NOMO-1 (cell line): ENCODE measurements at regions not wholly inside any gene's neighbourhood (a gene's known extent, or its start where the extent isn't known, plus 50 kb on each side); places are given as distances from the start of the nearest gene placed in this dataset.

Experiments
- DNase-seq, 2 experiments: peaks; one replicate each; lab custom pipeline; 2025; ENCODE audit not compliant: unreplicated experiment in 2 of 2; lab: John Stamatoyannopoulos, UW

GRCh38 chr4:144202081-144202480, 61.6 kb upstream of the GYPA start:
- DNase-seq, result no peak

GRCh38 chr4:144203155-144203554, 62.6 kb upstream of the GYPA start:
- no peak for DNase-seq

- no peak for DNase-seq
These were observed 63.9 kb upstream of the GYPA start for GRCh38 chr4:144204431-144204830.

- DNase-seq, result no peak
These were observed 66.2 kb upstream of the GYPA start for GRCh38 chr4:144206711-144207110.

- peak in 1 of 2 experiments; percentile 48 for DNase-seq
These were observed 67.6 kb upstream of the GYPA start for GRCh38 chr4:144208074-144208473.

- no peak for DNase-seq
These were observed 69.0 kb upstream of the GYPA start for GRCh38 chr4:144209491-144209890.

GRCh38 chr4:144213371-144213770, 72.9 kb upstream of the GYPA start:
- peak in 1 of 2 experiments; percentile 51 for DNase-seq

GRCh38 chr4:144223149-144223548, 82.6 kb upstream of the GYPA start:
- no peak for DNase-seq

GRCh38 chr4:144223661-144224060, 83.1 kb upstream of the GYPA start:
- DNase-seq, result no peak

- no peak for DNase-seq
These were observed 118.8 kb upstream of the GYPA start for GRCh38 chr4:144259285-144259684.

GRCh38 chr4:144267084-144267483, 126.6 kb upstream of the GYPA start:
- DNase-seq, result no peak

- no peak for DNase-seq
These were observed 140.2 kb upstream of the GYPA start for GRCh38 chr4:144280688-144281087.

- DNase-seq, result no peak
These were observed 143.0 kb upstream of the GYPA start for GRCh38 chr4:144283526-144283925.

GRCh38 chr4:144284026-144284425, 143.5 kb upstream of the GYPA start:
- no peak for DNase-seq

GRCh38 chr4:144288011-144288903, 147.7 kb upstream of the GYPA start:
- DNase-seq, result no peak

GRCh38 chr4:144289667-144290428, 149.3 kb upstream of the GYPA start:
- DNase-seq, result no peak

- no peak for DNase-seq
These were observed 150.6 kb upstream of the GYPA start for GRCh38 chr4:144291164-144291563.

GRCh38 chr4:144294211-144294610, 153.7 kb upstream of the GYPA start:
- DNase-seq, result no peak

- no peak for DNase-seq
These were observed 154.9 kb upstream of the GYPA start for GRCh38 chr4:144295286-144295995.

GRCh38 chr4:144296941-144297340, 156.4 kb upstream of the GYPA start:
- DNase-seq, result no peak

- no peak for DNase-seq
These were observed 158.0 kb upstream of the GYPA start for GRCh38 chr4:144298519-144298918.
